Stimulated activated CD4-positive, alpha-beta T cell treated with anti-CD3 and anti-CD28 coated beads, Interleukin-4, amount 100 ng/mL, for 1 hour (primary cell): ENCODE measurements at regions not wholly inside any gene's neighbourhood (a gene's known extent, or its start where the extent isn't known, plus 50 kb on each side); places are given as distances from the start of the nearest gene placed in this dataset.

Experiments
- DNase-seq: peaks from one replicate; pipeline ENCODE4 v3.0.0-alpha.2; 2020

GRCh38 chr2:120940319-120940696 lies 204.6 kb downstream of the GLI2 start:
- no peak for DNase-seq

- DNase-seq: no peak
Measured at GRCh38 chr2:120940726-120941256, 205.1 kb downstream of the GLI2 start.

GRCh38 chr2:120941571-120942120 lies 206.0 kb downstream of the GLI2 start:
- no peak for DNase-seq

- DNase-seq: no peak
Measured at GRCh38 chr2:120942658-120943057, 207.0 kb downstream of the GLI2 start.

- no peak for DNase-seq
Measured at GRCh38 chr2:120943403-120944034, 207.9 kb downstream of the GLI2 start.

- DNase-seq: no peak
Measured at GRCh38 chr2:120944575-120944974, 208.9 kb downstream of the GLI2 start.

- DNase-seq: no peak
Measured at GRCh38 chr2:120945091-120945490, 209.4 kb downstream of the GLI2 start.

- DNase-seq: no peak
Measured at GRCh38 chr2:120945832-120946499, 210.3 kb downstream of the GLI2 start.

- DNase-seq: no peak
Measured at GRCh38 chr2:120947327-120947726, 211.7 kb downstream of the GLI2 start.

GRCh38 chr2:120947982-120948661 lies 212.5 kb downstream of the GLI2 start:
- no peak for DNase-seq

GRCh38 chr2:120948662-120949011 lies 213.0 kb downstream of the GLI2 start:
- DNase-seq: no peak

- DNase-seq: no peak
Measured at GRCh38 chr2:120949027-120949956, 213.6 kb downstream of the GLI2 start.

- no peak for DNase-seq
Measured at GRCh38 chr2:120949957-120950590, 214.4 kb downstream of the GLI2 start.

GRCh38 chr2:120951693-120952092 lies 216.0 kb downstream of the GLI2 start:
- no peak for DNase-seq

- no peak for DNase-seq
Measured at GRCh38 chr2:120952318-120952717, 216.7 kb downstream of the GLI2 start.

- no peak for DNase-seq
Measured at GRCh38 chr2:120953066-120953756, 217.5 kb downstream of the GLI2 start.

GRCh38 chr2:120953843-120954584 lies 218.3 kb downstream of the GLI2 start:
- no peak for DNase-seq

- no peak for DNase-seq
Measured at GRCh38 chr2:120954939-120955338, 219.3 kb downstream of the GLI2 start.

GRCh38 chr2:120955427-120955826 lies 219.8 kb downstream of the GLI2 start:
- DNase-seq: no peak

GRCh38 chr2:120956486-120957156 lies 221.0 kb downstream of the GLI2 start:
- no peak for DNase-seq
